Glutamatergic neuron (in vitro differentiated cells): ENCODE measurements at regions not wholly inside any gene's neighbourhood (a gene's known extent, or its start where the extent isn't known, plus 50 kb on each side); places are given as distances from the start of the nearest gene placed in this dataset.

Experiments
- DNase-seq: peaks from one replicate; pipeline ENCODE4 v3.0.0; 2022
- H3K27ac Mint-ChIP-seq: one replicate; pipeline ENCODE4 v1.8.0; 2020; ENCODE audit warnings: mild to moderate bottlenecking, mixed read lengths, inconsistent platforms; ENCODE audit not compliant: unreplicated experiment
- H3K27me3 Mint-ChIP-seq: one replicate; pipeline ENCODE4 v1.8.0; 2020; ENCODE audit warnings: mild to moderate bottlenecking, moderate library complexity, mixed read lengths, inconsistent platforms; ENCODE audit not compliant: unreplicated experiment
- H3K36me3 Mint-ChIP-seq: one replicate; pipeline ENCODE4 v1.8.0; 2020; ENCODE audit warnings: mild to moderate bottlenecking, mixed read lengths, inconsistent platforms; ENCODE audit not compliant: unreplicated experiment
- H3K4me1 Mint-ChIP-seq: one replicate; pipeline ENCODE4 v1.8.0; 2020; ENCODE audit warnings: mild to moderate bottlenecking, low read depth, mixed read lengths, inconsistent platforms; ENCODE audit not compliant: unreplicated experiment
- H3K4me3 Mint-ChIP-seq: one replicate; pipeline ENCODE4 v1.8.0; 2020; ENCODE audit warnings: mild to moderate bottlenecking, mixed read lengths, inconsistent platforms; ENCODE audit not compliant: unreplicated experiment
- H3K9me3 Mint-ChIP-seq: one replicate; pipeline ENCODE4 v1.8.0; 2020; ENCODE audit warnings: mild to moderate bottlenecking, moderate library complexity, mixed read lengths, inconsistent platforms; ENCODE audit not compliant: unreplicated experiment
- TF ChIP-seq, protein P1 (sequence below): fragments of 200-600 bp; sonication (generic); IDR thresholded peaks from one replicate; pipeline ENCODE4 v1.5.0; 2021; ENCODE audit not compliant: partially characterized antibody, unreplicated experiment

DNA sequence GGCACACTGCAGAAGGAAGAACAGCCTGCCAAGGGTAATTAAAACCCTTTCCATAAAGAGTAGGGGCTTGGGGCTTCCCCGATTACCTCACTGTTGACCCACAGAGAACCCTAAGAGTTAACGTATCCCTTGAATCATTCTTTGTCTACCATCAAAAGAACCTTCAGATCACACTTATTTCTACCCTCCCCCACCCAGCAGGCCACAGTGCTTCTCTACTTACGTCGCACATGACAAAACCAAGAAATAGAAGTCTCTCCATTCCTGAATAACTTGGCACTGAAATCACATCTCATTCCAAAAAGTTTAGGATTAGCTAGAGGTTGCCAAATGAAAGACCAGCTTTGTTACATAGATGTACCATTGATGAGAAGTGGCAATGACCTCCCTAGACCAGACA is 268.7 kb upstream of the GAS1 start:
- Mint-ChIP-seq H3K4me3 (no peak overlapping the region), H3K27me3 (no peaks in the 10 kb centered on the region), H3K4me1 (no peaks in the 10 kb centered on the region), H3K9me3 (no peaks in the 10 kb centered on the region), H3K27ac (no peak overlapping the region), H3K36me3 (no peaks in the 10 kb centered on the region)
- TF ChIP-seq, protein P1, sequence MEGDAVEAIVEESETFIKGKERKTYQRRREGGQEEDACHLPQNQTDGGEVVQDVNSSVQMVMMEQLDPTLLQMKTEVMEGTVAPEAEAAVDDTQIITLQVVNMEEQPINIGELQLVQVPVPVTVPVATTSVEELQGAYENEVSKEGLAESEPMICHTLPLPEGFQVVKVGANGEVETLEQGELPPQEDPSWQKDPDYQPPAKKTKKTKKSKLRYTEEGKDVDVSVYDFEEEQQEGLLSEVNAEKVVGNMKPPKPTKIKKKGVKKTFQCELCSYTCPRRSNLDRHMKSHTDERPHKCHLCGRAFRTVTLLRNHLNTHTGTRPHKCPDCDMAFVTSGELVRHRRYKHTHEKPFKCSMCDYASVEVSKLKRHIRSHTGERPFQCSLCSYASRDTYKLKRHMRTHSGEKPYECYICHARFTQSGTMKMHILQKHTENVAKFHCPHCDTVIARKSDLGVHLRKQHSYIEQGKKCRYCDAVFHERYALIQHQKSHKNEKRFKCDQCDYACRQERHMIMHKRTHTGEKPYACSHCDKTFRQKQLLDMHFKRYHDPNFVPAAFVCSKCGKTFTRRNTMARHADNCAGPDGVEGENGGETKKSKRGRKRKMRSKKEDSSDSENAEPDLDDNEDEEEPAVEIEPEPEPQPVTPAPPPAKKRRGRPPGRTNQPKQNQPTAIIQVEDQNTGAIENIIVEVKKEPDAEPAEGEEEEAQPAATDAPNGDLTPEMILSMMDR, result no peak
- DNase-seq, result no peak

DNA sequence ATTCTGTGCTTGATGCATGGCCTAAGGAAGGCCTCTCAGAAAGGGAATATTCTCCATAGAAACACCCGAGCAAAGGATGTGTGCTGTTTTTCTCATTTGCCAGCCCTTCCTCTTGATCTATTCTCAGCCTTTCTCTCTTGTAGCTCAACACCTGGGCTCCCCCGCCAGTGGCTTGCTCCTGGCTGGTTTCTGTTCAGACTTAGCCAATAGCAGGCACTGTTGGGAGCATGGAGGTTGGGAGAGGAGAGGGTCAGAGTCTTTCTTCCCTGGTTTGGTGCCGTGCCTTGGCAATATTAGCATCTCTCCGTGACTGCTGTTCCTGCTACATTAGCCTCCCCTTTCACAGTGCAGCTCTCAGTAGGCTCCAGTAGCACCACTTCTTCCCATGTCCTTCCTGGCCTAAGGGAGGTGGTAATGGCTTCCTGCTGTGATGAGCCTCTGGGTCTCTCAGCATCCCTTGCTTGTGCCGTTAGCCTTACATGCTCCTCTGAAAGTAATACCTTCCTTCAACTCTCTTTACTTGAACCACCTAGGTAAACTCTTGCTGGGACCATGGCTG is 269.7 kb upstream of the GAS1 start:
- no peaks in the 10 kb centered on the region for H3K9me3 Mint-ChIP-seq
- TF ChIP-seq, protein P1, result no peak
- H3K4me3 Mint-ChIP-seq, result no peak overlapping the region
- H3K36me3 Mint-ChIP-seq, result no peaks in the 10 kb centered on the region
- H3K27me3 Mint-ChIP-seq, result no peaks in the 10 kb centered on the region
- H3K4me1 Mint-ChIP-seq, result no peaks in the 10 kb centered on the region
- DNase-seq, result no peak
- H3K27ac Mint-ChIP-seq, result no peak overlapping the region

DNA sequence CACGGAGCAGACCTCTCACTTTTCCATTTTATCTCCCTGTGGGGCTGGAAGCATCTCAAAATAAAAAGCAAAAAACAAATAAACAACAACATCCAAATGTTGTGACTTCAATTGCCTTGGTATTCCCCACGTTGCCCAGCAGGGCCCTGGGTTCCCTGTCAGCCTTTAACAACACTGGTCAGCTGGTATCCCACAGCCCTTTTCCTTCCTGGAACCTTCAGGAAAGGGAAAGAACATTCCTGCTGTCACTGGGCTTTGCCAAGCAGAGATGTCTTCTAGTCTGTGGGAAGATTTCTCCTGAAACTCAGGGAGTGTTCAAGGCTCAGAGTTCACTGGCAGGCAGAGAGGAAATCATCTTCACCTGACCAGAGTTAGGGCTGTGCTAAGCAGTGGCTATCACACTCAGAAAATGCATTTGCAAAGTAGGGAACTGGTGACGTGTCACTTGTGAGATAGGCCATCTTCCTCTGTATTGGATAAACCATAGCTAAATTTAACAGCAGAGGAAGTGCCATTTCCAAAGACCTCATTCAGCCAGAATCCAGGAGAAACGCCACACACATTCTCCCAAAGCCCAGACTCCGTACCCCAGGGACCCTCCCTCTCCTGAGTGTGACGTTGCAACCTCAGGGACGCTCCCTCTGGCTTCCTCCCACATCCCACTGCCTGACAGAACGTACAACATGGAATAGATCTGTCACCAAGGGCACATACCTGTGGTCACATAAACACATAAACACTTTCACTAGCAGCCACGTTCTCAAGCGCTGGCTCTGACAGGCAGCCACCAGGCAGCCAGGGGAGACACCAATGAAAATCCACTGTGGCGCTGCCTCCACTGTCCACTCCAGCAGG is 274.0 kb upstream of the DAPK1 start:
- TF ChIP-seq, protein P1, result no peak
- Mint-ChIP-seq H3K4me1 (no peaks in the 10 kb centered on the region), H3K27ac (no peak overlapping the region), H3K4me3 (no peak overlapping the region), H3K27me3 (no peaks in the 10 kb centered on the region), H3K9me3 (no peaks in the 10 kb centered on the region), H3K36me3 (no peaks in the 10 kb centered on the region)
- DNase-seq, result no peak

DNA sequence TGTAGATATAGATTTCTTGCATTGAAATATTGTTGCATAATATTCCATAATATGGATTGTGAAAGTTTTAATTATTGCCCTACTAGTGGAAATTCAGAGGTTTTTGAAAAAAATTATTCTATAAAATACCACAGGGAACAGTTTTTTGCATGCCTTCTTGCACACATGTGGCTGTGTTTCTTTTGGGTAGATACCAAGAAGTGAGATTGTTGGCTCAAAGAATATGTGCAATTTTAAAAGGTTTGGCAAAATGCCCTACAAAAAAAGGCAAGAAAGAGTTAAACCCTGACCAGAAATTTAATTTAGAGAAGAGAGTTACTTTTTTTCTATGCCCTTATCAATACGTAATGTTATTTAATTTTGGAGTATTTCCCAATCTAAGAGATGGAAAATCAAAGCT is 270.8 kb upstream of the DAPK1 start:
- H3K9me3 Mint-ChIP-seq, result peaks cover 3% of the 10 kb centered on the region
- TF ChIP-seq, protein P1, result no peak
- no peak overlapping the region for H3K27ac Mint-ChIP-seq
- no peak overlapping the region for H3K4me3 Mint-ChIP-seq
- H3K27me3 Mint-ChIP-seq, result peaks cover 2% of the 10 kb centered on the region
- DNase-seq, result no peak
- H3K4me1 Mint-ChIP-seq, result no peaks in the 10 kb centered on the region
- peaks cover 7% of the 10 kb centered on the region for H3K36me3 Mint-ChIP-seq

DNA sequence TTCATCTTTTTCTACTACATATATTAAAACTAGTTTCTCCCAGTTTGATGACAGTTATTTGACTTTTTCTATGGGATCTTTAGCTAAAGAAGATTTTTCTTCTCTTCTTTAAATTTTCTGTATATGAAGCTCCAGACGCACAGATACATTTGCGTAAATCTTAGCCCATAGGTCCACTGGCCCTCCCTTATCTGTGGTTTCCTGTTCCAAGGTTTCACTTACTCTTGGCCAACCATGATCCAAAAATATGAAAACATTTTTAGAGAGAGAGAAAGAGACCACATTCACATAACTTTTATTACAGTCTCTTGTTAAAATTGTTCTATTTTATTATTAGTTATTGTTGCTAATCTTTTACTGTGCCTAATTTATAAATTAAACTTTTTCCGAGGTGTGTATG is 270.2 kb upstream of the DAPK1 start:
- no peak for DNase-seq
- TF ChIP-seq, protein P1, result no peak
- Mint-ChIP-seq H3K36me3 (peaks cover 8% of the 10 kb centered on the region), H3K27ac (no peak overlapping the region), H3K4me1 (no peaks in the 10 kb centered on the region), H3K9me3 (peaks cover 3% of the 10 kb centered on the region), H3K4me3 (no peak overlapping the region), H3K27me3 (peaks cover 2% of the 10 kb centered on the region)
